ENCODE measurements at regions not wholly inside any gene's neighbourhood (a gene's known extent, or its start where the extent isn't known, plus 50 kb on each side); places are given as distances from the start of the nearest gene placed in this dataset.

- ATAC-seq (no peak), DNase-seq (ENCODE audit: low spot score) (no peak)
- Mint-ChIP-seq H3K4me1 (peaks cover 18% of the 10 kb centered on the region), H3K27me3 (ENCODE audit: low read depth) (no peaks in the 10 kb centered on the region), H3K36me3 (no peaks in the 10 kb centered on the region), H3K4me3 (no peak overlapping the region), H3K27ac (no peak overlapping the region), H3K9me3 (no peaks in the 10 kb centered on the region)
- POLR2A ChIA-PET, result no interaction called here
- no peak for TF ChIP-seq RORB (CRISPR knock-in tag; IDR thresholded peaks at IDR 0.05)
- TF ChIP-seq TEAD1 (CRISPR knock-in tag; IDR thresholded peaks at IDR 0.05), result no peak
- no peak for TF ChIP-seq PRRX2 (CRISPR knock-in tag; IDR thresholded peaks at IDR 0.05)
- no peak for TF ChIP-seq NR2C2 (CRISPR knock-in tag; IDR thresholded peaks at IDR 0.05)
- TF ChIP-seq SOX15 (CRISPR knock-in tag; IDR thresholded peaks at IDR 0.05), result no peak
- no peak for TF ChIP-seq AFF4 (CRISPR knock-in tag; IDR thresholded peaks at IDR 0.05; ENCODE audit: borderline replicate concordance)
- no peak for TF ChIP-seq HMGXB4 (CRISPR knock-in tag; IDR thresholded peaks at IDR 0.05)
- no peak for TF ChIP-seq JUN (CRISPR knock-in tag; IDR thresholded peaks at IDR 0.05)
- TF ChIP-seq E2F1 (CRISPR knock-in tag; IDR thresholded peaks at IDR 0.05), result no peak
- CTCF ChIA-PET, result no interaction called here
These were observed 946.3 kb downstream of the DTWD2 start for GRCh38 chr5:118042076-118042475.

GRCh38 chr5:118040496-118040895 lies 947.9 kb downstream of the DTWD2 start:
- POLR2A ChIA-PET, result no interaction called here
- no peak for ATAC-seq

GRCh38 chr5:118033686-118034338 lies 954.5 kb downstream of the DTWD2 start:
- peaks cover 3% of the 10 kb centered on the region; the same call in 1 of the 2 replicates for H3K36me3 Mint-ChIP-seq
- H3K27ac Mint-ChIP-seq, result no peak overlapping the region
- H3K4me1 Mint-ChIP-seq, result no peaks in the 10 kb centered on the region
- no peaks in the 10 kb centered on the region; the same call in 1 of the 2 replicates for H3K27me3 Mint-ChIP-seq (ENCODE audit: low read depth)
- DNase-seq (ENCODE audit: low spot score), result no peak
- H3K9me3 Mint-ChIP-seq, result peaks cover 21% of the 10 kb centered on the region
- H3K4me3 Mint-ChIP-seq, result no peak overlapping the region
- TF ChIP-seq MXD4 (CRISPR knock-in tag; IDR thresholded peaks at IDR 0.05; ENCODE audit: borderline replicate concordance) (no peak), AFF4 (CRISPR knock-in tag; IDR thresholded peaks at IDR 0.05; ENCODE audit: borderline replicate concordance) (no peak), ZBTB43 (CRISPR knock-in tag; IDR thresholded peaks at IDR 0.05) (no peak)
- ChIA-PET POLR2A (no interaction called here), CTCF (interaction anchor here (2.1 kb wide), 1 partner anchor 579 kb away, joined by 5 read pairs; no protein-coding TSS in a partner anchor)
- no peak for ATAC-seq

More at GRCh38 chr5:118040496-118040895, 947.9 kb downstream of the DTWD2 start:
- H3K27me3 Mint-ChIP-seq (ENCODE audit: low read depth), result no peaks in the 10 kb centered on the region
- no peak for DNase-seq (ENCODE audit: low spot score)
- H3K27ac Mint-ChIP-seq, result no peak overlapping the region
- no peaks in the 10 kb centered on the region for H3K9me3 Mint-ChIP-seq
- CTCF ChIA-PET, result interaction anchor here (1.5 kb wide), 1 partner anchor 586 kb away, joined by 5 read pairs; no protein-coding TSS in a partner anchor
- H3K4me1 Mint-ChIP-seq, result peaks cover 18% of the 10 kb centered on the region
- no peaks in the 10 kb centered on the region for H3K36me3 Mint-ChIP-seq
- no peak overlapping the region for H3K4me3 Mint-ChIP-seq
- TF ChIP-seq NR3C1 (CRISPR knock-in tag; conservative IDR thresholded peaks at IDR 0.05; ENCODE audit: low read depth), result no peak
- no peak for TF ChIP-seq ZNF671 (CRISPR knock-in tag; IDR thresholded peaks at IDR 0.05)
